PC-3 (cell line): ENCODE measurements at regions not wholly inside any gene's neighbourhood (a gene's known extent, or its start where the extent isn't known, plus 50 kb on each side); places are given as distances from the start of the nearest gene placed in this dataset.

Source experiments
- ATAC-seq: fragments of 200-7000 bp; cut with Tn5 transposase; 2 replicates; pipeline ENCODE4 v1.9.1; 2020; ENCODE audit warnings: mild to moderate bottlenecking, moderate library complexity
- BruUV-seq: library from RNA; stranded (reverse); fragments of 400-500 nt; replicated peaks from 2 replicates; lab custom pipeline; 2021; lab: Mats Ljungman, UMichigan
- CTCF ChIA-PET: fragments of 300-600 bp; sonication (Branson Sonifier 250); formaldehyde crosslinking; loops from one replicate; lab custom pipeline; 2022; ENCODE audit warnings: antibody characterized with exemption; lab: Charles Lee
- POLR2A ChIA-PET: fragments of 300-600 bp; sonication (Branson Sonifier 250); formaldehyde crosslinking; loops from one replicate; lab custom pipeline; 2022; ENCODE audit warnings: antibody characterized with exemption; ENCODE audit not compliant: unreplicated experiment; lab: Charles Lee
- DNase-seq: peaks from one replicate; pipeline ENCODE4 v3.0.0-alpha.2; 2015
- H2AFZ ChIP-seq: fragments of 300-600 bp; sonication (generic); 2 replicates; pipeline ENCODE4 v1.6.0; 2016; ENCODE audit warnings: antibody characterized with exemption, low read length
- H3F3A ChIP-seq: fragments of 300-600 bp; sonication (generic); one replicate; pipeline ENCODE4 v1.6.0; 2017; ENCODE audit warnings: antibody characterized with exemption, low read length, control low read depth, mild to moderate bottlenecking; ENCODE audit not compliant: unreplicated experiment
- H3K27ac ChIP-seq: fragments of 300-600 bp; sonication (generic); 2 replicates; pipeline ENCODE4 v1.5.1; 2016; ENCODE audit warnings: mild to moderate bottlenecking, low read length
- H3K27me3 ChIP-seq: fragments of 300-600 bp; sonication (generic); 2 replicates; pipeline ENCODE4 v1.6.1; 2016; ENCODE audit warnings: low read length, mixed read lengths
- H3K36me3 ChIP-seq: fragments of 300-600 bp; sonication (generic); 2 replicates; pipeline ENCODE4 v1.6.1; 2016; ENCODE audit warnings: low read depth, mixed run types, low read length, mixed read lengths
- H3K4me1 ChIP-seq: fragments of 300-600 bp; sonication (generic); 2 replicates; pipeline ENCODE4 v1.5.1; 2016; ENCODE audit warnings: low read length; ENCODE audit not compliant: insufficient read depth
- H3K4me2 ChIP-seq: fragments of 300-600 bp; sonication (generic); 2 replicates; pipeline ENCODE4 v1.6.0; 2016; ENCODE audit warnings: low read length
- H3K4me3 ChIP-seq: fragments of 300-600 bp; sonication (generic); 2 replicates; pipeline ENCODE4 v1.5.1; 2016; ENCODE audit warnings: mild to moderate bottlenecking, low read length, mixed read lengths
- H3K79me2 ChIP-seq: fragments of 300-600 bp; sonication (generic); 2 replicates; pipeline ENCODE4 v1.6.1; 2017; ENCODE audit warnings: low read length, mixed read lengths
- H3K9ac ChIP-seq: fragments of 300-600 bp; sonication (generic); 2 replicates; pipeline ENCODE4 v1.6.0; 2016; ENCODE audit warnings: mild to moderate bottlenecking, low read length
- H3K9me2 ChIP-seq: fragments of 300-600 bp; sonication (generic); replicated peaks from 2 replicates; pipeline ENCODE4 v1.6.1; 2016; ENCODE audit warnings: mixed run types, low read length, mixed read lengths
- H3K9me3 ChIP-seq: fragments of 300-600 bp; sonication (generic); 2 replicates; pipeline ENCODE4 v1.6.1; 2016; ENCODE audit warnings: low read length, mixed read lengths
- H4K20me1 ChIP-seq: fragments of 300-600 bp; sonication (generic); 2 replicates; pipeline ENCODE4 v1.6.1; 2016; ENCODE audit warnings: low read length, mixed read lengths
- EZH2 ChIP-seq: fragments of 300-600 bp; sonication (generic); IDR thresholded peaks from one replicate; pipeline ENCODE4 v1.6.1; 2017; ENCODE audit warnings: antibody characterized with exemption, mild to moderate bottlenecking, low read length; ENCODE audit not compliant: unreplicated experiment
- EZH2phosphoT487 ChIP-seq: fragments of 300-600 bp; sonication (generic); IDR thresholded peaks from 2 replicates; pipeline ENCODE4 v1.6.1; 2018; ENCODE audit warnings: mild to moderate bottlenecking, antibody characterized with exemption, low read length, borderline replicate concordance
- intact Hi-C: fragments of 100-400 bp; cut with micrococcal nuclease; formaldehyde crosslinking; loops from 2 replicates; pipeline ENCODE4 v1.9.0; 2023
- TF ChIP-seq, protein P1 (sequence below): fragments of 300-600 bp; sonication (generic); conservative IDR thresholded peaks from 2 replicates; pipeline ENCODE4 v1.5.1; 2017; ENCODE audit warnings: antibody characterized with exemption, low read depth, mild to moderate bottlenecking, low read length

DNA sequence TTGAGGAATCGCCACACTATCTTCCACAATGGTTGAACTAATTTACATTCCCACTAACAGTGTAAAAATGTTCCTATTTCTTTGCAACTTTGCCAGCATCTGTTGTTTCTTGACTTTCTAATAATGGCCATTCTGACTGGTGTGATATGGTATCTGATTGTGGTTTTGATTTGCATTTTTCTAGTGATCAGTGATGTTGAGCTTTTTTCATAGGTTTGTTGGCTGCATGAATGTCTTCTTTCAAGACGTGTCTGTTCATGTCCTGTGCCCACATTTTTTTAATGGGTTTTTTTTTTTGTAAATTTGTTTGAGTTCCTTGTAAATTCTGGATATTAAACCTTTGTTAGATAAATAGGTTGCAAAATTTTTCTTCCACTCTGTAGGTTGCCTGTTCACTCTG is 615.9 kb downstream of the SEMA5A start:
- no peaks in the 10 kb centered on the region for H3K9me3 ChIP-seq
- H3K9ac ChIP-seq, result no peak overlapping the region
- H2AFZ ChIP-seq, result no peak overlapping the region
- BruUV-seq, result no TSS peak
- no peak overlapping the region for H3K27ac ChIP-seq
- H3K4me3 ChIP-seq, result no peak overlapping the region
- no peaks in the 10 kb centered on the region for H3K9me2 ChIP-seq
- H3K79me2 ChIP-seq, result no peaks in the 10 kb centered on the region
- CTCF ChIA-PET, result no interaction called here
- TF ChIP-seq EZH2 (no peak), EZH2phosphoT487 (no peak)
- TF ChIP-seq, protein P1, sequence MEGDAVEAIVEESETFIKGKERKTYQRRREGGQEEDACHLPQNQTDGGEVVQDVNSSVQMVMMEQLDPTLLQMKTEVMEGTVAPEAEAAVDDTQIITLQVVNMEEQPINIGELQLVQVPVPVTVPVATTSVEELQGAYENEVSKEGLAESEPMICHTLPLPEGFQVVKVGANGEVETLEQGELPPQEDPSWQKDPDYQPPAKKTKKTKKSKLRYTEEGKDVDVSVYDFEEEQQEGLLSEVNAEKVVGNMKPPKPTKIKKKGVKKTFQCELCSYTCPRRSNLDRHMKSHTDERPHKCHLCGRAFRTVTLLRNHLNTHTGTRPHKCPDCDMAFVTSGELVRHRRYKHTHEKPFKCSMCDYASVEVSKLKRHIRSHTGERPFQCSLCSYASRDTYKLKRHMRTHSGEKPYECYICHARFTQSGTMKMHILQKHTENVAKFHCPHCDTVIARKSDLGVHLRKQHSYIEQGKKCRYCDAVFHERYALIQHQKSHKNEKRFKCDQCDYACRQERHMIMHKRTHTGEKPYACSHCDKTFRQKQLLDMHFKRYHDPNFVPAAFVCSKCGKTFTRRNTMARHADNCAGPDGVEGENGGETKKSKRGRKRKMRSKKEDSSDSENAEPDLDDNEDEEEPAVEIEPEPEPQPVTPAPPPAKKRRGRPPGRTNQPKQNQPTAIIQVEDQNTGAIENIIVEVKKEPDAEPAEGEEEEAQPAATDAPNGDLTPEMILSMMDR, result no peak
- no peak for DNase-seq
- H3F3A ChIP-seq, result no peaks in the 10 kb centered on the region
- POLR2A ChIA-PET, result no interaction called here
- no peak overlapping the region for H3K4me2 ChIP-seq
- no peaks in the 10 kb centered on the region for H3K4me1 ChIP-seq
- H4K20me1 ChIP-seq, result no peaks in the 10 kb centered on the region
- intact Hi-C loops, result no loop called here
- H3K27me3 ChIP-seq, result no peaks in the 10 kb centered on the region
- ATAC-seq, result no peak
- H3K36me3 ChIP-seq, result no peaks in the 10 kb centered on the region

DNA sequence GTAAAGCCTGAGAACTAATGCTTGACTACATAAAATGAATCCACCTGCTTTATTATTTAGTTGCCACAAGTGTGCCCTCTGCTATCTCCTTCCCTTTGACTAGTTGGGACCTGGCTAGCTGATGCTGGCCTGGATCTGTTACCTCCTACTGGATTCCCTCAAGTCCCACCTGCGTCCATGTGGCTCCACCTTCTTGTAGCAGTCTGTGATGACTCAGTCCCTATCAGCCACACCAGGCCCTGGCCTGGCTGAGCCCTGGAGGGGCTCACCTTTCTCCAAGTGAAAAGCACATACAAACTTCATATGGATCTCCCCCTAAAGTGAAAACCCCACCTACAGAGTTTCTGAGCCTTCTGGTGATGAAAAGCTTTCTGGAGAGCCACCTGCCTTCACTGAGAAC is 611.4 kb downstream of the SEMA5A start:
- intact Hi-C loops, result no loop called here
- Histone ChIP-seq H4K20me1 (no peaks in the 10 kb centered on the region), H3K27me3 (no peaks in the 10 kb centered on the region), H3K9me2 (no peaks in the 10 kb centered on the region), H3K9ac (no peak overlapping the region), H3F3A (no peaks in the 10 kb centered on the region), H3K36me3 (no peaks in the 10 kb centered on the region), H3K4me3 (no peak overlapping the region), H2AFZ (no peak overlapping the region), H3K79me2 (no peaks in the 10 kb centered on the region), H3K9me3 (no peaks in the 10 kb centered on the region), H3K27ac (no peak overlapping the region), H3K4me2 (no peak overlapping the region), H3K4me1 (no peaks in the 10 kb centered on the region)
- CTCF ChIA-PET, result no interaction called here
- POLR2A ChIA-PET, result no interaction called here
- BruUV-seq, result no TSS peak
- ATAC-seq (no peak), DNase-seq (no peak)
- TF ChIP-seq, protein P1, result no peak
- TF ChIP-seq EZH2phosphoT487, result no peak
- no peak for TF ChIP-seq EZH2

DNA sequence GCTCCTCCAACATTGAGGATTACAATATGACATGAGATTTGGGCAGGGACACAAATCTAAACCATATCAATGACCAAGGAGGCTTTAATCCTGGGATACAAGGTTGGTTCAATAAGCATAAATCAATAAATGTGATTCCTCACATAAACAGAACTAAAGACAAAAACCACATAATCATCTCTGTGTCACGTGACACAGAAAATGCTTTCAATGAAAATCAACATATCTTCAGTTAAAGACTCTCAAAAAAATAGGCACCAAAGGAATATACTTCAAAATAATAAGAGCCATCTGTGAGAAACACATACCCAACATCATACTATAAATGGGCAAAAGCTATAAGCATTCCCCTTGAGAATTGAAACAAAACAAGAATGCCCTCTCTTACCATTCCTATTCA is 604.9 kb downstream of the SEMA5A start:
- no peak for ATAC-seq
- intact Hi-C loops, result no loop called here
- Histone ChIP-seq H3K27me3 (no peaks in the 10 kb centered on the region), H3K36me3 (no peaks in the 10 kb centered on the region), H2AFZ (no peak overlapping the region), H3K27ac (no peak overlapping the region), H3K9ac (no peak overlapping the region), H3K9me2 (no peaks in the 10 kb centered on the region), H3K4me1 (peaks cover 18% of the 10 kb centered on the region), H3K9me3 (no peaks in the 10 kb centered on the region), H4K20me1 (no peaks in the 10 kb centered on the region), H3F3A (no peaks in the 10 kb centered on the region), H3K79me2 (no peaks in the 10 kb centered on the region), H3K4me3 (no peak overlapping the region), H3K4me2 (no peak overlapping the region)
- CTCF ChIA-PET, result no interaction called here
- DNase-seq, result no peak
- POLR2A ChIA-PET, result no interaction called here
- TF ChIP-seq, protein P1, result no peak
- TF ChIP-seq EZH2 (no peak), EZH2phosphoT487 (no peak)
- no TSS peak for BruUV-seq
